HG03196 (cell line): ENCODE measurements at regions not wholly inside any gene's neighbourhood (a gene's known extent, or its start where the extent isn't known, plus 50 kb on each side); places are given as distances from the start of the nearest gene placed in this dataset.

ENCODE experiments used
- ATAC-seq: cut with Tn5 transposase; IDR thresholded peaks from one replicate; pipeline ENCODE4 v1.9.1; 2021; ENCODE audit not compliant: unreplicated experiment

DNA sequence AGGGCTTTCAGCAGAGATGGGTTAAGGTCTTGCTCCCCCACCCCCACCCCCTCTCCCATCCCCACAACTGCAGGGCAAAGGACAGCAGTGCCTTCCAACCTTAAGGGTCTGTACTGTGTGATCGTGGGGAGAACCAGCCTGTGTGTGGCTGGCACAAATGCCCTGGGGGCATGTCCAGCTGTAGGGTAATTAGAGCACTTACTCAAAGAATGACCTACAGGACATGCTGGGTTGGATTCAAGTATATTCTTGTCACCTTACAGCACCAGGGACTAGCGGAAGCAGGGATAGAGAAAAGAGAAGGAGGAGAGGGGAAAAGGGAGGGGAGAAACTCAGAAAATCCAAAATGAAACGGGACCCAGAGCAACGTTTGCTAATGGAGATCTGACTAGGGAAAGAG is 191.3 kb upstream of the GATB start:
- no peak for ATAC-seq

DNA sequence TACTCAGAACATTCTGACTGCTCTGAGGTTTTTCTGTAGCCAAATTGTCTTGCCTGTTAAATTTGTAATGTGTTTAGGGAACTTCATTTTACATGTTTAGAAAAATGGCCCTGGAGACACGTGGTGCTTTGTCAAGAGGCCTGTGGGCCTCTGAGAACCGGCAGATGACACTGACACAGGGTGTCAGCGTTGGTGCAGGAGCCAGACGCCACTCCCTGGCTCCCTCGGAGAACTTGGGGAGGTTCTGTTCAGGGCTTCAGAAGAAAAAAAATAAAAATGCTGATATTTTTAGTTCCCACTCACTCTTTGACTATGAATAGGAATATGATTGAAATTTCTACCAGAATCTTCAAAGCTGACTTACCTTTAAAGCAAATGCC is 190.9 kb upstream of the GATB start:
- ATAC-seq = no peak

- no peak for ATAC-seq
Observed at GRCh38 chr4:151950993-151951670, 190.3 kb upstream of the GATB start.

GRCh38 chr4:151948351-151949016 is 187.7 kb upstream of the GATB start:
- ATAC-seq = no peak

DNA sequence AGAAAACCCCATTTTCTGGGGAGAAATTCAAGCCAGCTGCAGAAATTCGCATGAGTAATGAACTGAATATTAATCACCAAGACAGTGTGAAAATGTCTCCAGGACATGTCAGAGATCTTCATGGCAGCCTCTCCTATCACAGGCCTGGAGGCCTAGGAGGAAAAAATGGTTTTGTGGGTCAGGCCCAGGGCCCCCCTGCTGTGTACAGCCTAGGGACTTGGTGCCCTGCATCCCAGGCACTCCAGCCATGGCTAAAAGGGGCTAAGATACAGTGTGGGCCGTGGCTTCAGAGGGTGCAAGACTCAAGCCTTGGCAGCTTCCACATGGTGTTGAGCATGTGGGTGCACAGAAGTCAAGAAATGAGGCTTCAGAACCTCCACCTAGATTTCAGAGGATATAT is 185.9 kb upstream of the GATB start:
- no peak for ATAC-seq

GRCh38 chr4:151942971-151943370 is 182.2 kb upstream of the GATB start:
- ATAC-seq = no peak

DNA sequence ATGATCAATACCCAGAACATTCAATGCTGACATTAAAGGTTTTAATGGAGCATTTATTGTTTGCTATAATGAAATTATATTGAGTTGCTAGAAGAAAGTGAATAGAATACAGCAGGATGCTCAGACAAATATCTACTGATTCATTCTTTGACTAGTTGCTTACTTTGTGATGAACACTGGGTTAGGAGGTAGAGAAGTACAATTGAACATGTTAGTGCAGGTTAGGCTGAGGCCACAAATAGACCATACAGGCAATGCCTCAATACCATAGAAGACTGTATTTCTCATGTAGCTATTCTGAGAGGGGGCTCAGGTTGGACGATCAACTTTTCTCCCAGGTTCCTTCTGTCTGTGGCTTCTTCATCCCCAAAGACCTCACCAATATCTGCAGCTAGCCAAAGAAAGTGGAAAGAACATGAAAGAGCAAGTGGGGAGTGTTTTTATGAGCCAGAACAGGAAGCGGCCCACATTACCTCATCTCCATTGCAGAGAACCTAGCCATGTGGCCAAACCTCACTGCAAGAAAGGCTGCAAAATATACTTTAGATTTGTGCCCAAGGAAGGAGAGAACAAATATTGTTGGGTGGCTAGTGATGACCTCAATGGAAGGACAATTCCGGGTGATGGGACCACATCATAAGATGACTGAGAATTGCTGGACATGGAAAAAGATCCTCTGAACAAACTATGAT is 180.3 kb upstream of the GATB start:
- no peak for ATAC-seq

GRCh38 chr4:151940291-151940690 is 179.5 kb upstream of the GATB start:
- ATAC-seq = no peak

DNA sequence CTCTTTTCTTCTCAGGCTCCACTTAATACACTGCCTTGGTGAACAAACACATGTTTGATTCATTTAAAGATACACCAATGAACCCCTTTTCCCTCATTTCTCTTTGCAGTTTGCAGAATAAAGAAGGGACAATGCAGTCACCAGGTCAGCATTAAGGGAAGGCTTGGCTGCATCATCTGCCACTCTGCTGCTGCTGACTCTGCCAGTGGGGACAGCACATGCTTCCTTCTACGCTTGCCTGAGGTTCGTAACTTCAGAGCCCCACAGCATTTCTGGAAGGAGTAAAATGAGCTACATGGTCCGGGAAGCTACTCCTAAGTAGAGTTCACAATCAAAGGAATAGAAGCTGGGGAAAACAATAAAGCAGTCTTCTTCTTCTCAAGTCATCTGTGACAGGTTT is 178.9 kb upstream of the GATB start:
- ATAC-seq = no peak

- no peak for ATAC-seq
Observed at GRCh38 chr4:151935411-151935810, 174.6 kb upstream of the GATB start.

DNA sequence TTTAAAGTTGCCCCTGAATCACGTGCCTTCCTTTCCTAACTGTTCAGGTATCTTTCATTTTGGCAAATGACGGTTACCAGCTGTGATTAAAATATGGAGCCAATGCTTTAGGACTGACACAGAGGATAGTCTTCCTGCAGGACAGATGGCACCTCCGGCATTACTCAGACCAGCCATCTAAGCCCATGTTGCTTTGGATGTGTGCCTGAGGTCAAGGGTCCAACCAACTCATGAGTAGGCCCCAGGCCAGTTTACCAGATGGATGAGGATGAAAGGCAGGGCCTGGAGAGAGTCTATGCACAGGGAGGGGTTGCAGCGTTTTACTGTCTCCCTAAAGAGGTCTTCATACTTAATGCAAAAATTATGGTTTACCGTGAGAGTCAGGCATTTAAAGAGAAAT is 174.0 kb upstream of the GATB start:
- ATAC-seq = no peak

- ATAC-seq = no peak
Observed at GRCh38 chr4:151933122-151933827, 172.5 kb upstream of the GATB start.

GRCh38 chr4:151931563-151931962 is 170.8 kb upstream of the GATB start:
- no peak for ATAC-seq

GRCh38 chr4:151930372-151930771 is 169.6 kb upstream of the GATB start:
- no peak for ATAC-seq

DNA sequence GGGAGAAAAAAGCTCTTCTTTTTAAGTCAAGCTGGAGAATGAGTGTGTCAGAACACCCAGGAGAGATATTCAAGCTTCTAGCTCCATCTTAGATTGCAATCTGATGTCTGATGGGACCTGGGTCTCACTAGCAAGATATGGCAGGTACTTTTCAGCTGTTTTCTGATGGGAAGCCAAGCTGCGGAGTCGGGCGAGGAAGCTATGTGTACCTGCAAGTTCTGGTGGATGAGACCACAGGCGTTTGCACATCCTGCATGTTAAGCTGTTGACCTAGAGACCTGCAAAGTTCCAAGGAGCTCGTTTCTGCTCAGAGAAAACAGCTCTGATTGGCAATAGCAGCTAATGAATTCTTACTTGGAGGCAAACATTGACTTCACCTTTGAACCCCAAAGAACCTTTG is 167.3 kb upstream of the GATB start:
- no peak for ATAC-seq

GRCh38 chr4:151922811-151923210 is 162.0 kb upstream of the GATB start:
- no peak for ATAC-seq

GRCh38 chr4:151922306-151922705 is 161.5 kb upstream of the GATB start:
- no peak for ATAC-seq

DNA sequence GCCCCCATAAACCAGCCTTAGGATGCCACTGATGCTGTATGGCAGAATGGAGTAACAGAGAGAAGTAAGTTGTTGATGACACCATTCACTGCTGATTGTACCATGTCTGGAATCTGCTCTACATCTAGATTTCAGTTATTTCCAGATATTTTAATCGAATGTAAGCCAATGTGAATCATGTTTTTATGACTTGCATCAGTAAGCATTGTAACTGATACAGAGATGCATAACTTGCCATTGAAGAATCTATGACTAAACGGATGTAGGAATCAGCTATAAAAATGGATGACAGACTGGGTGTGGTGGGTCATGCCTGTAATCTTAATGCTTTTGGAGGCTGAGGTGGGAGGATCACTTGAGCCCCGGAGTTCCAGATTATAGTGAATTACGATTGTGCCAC is 161.0 kb upstream of the GATB start:
- ATAC-seq = no peak

- no peak for ATAC-seq
Observed at GRCh38 chr4:151921386-151921785, 160.6 kb upstream of the GATB start.

GRCh38 chr4:151917145-151917734 is 156.4 kb upstream of the GATB start:
- ATAC-seq = no peak

DNA sequence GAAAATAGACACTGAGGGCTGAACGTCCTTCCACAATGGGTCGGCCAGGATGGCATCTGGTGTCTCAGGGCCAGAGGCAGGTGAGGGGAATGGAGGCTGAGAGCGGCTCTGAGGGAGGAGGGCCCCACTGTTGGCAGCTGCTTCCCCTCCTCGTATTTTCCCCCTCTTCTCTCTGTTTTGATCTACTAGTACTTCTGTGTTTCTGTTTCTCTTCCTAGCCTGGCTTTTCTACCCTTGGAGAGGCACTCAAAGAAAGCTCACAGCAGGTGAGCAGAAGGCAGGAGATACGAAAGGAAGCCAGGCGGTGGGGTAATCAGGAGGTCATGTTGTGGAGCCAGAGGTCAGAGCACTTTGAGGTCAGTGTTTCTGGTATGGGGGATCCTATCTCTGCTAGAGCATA is 151.8 kb upstream of the GATB start:
- no peak for ATAC-seq
